OCI-LY1 (cell line): ENCODE measurements at regions not wholly inside any gene's neighbourhood (a gene's known extent, or its start where the extent isn't known, plus 50 kb on each side); places are given as distances from the start of the nearest gene placed in this dataset.
"Not testable (repeated sequence)": the region's sequence is repeated elsewhere in the genome, so short reads cannot be mapped to it uniquely, and the experiment has no call there.

Experiments
- H2AFZ ChIP-seq: fragments of 200-600 bp; sonication (generic), shearing (Covaris generic); 2 replicates; pipeline ENCODE4 v1.6.0; 2014; ENCODE audit warnings: antibody characterized with exemption, mild to moderate bottlenecking, low read length
- H3F3A ChIP-seq: fragments of 200-600 bp; sonication (generic), shearing (Covaris generic); 2 replicates; pipeline ENCODE4 v1.6.0; 2014; ENCODE audit warnings: mild to moderate bottlenecking, antibody characterized with exemption, low read length, moderate library complexity; ENCODE audit not compliant: insufficient read depth
- H3K27ac ChIP-seq: fragments of 200-600 bp; sonication (generic); 2 replicates; pipeline ENCODE4 v1.5.1; 2014; ENCODE audit warnings: low read length, mixed run types, mild to moderate bottlenecking, low read depth; ENCODE audit not compliant: poor library complexity, severe bottlenecking
- H3K27me3 ChIP-seq: fragments of 200-600 bp; sonication (generic); 2 replicates; pipeline ENCODE4 v1.6.0; 2014; ENCODE audit warnings: antibody characterized with exemption, mild to moderate bottlenecking, low read length, moderate library complexity; ENCODE audit not compliant: insufficient read depth
- H3K36me3 ChIP-seq: fragments of 200-600 bp; sonication (generic); 2 replicates; pipeline ENCODE4 v1.6.1; 2014; ENCODE audit warnings: mild to moderate bottlenecking, antibody characterized with exemption, low read length, moderate library complexity, mixed read lengths; ENCODE audit not compliant: insufficient read depth
- H3K4me1 ChIP-seq: fragments of 200-600 bp; sonication (generic); 2 replicates; pipeline ENCODE4 v1.5.1; 2014; ENCODE audit warnings: mild to moderate bottlenecking, low read length, moderate library complexity; ENCODE audit not compliant: insufficient read depth, severe bottlenecking
- H3K4me2 ChIP-seq: fragments of 200-600 bp; sonication (generic), shearing (Covaris generic); 2 replicates; pipeline ENCODE4 v1.6.1; 2014; ENCODE audit warnings: low read length
- H3K4me3 ChIP-seq: fragments of 200-600 bp; sonication (generic); 2 replicates; pipeline ENCODE4 v1.5.1; 2014; ENCODE audit warnings: low read length, low read depth, mild to moderate bottlenecking, mixed read lengths; ENCODE audit not compliant: poor library complexity, severe bottlenecking
- H3K79me2 ChIP-seq: fragments of 200-600 bp; shearing (Covaris generic); 2 replicates; pipeline ENCODE4 v1.6.1; 2016; ENCODE audit warnings: mixed run types, low read length, mixed read lengths; ENCODE audit not compliant: insufficient read depth
- H3K9ac ChIP-seq: fragments of 200-600 bp; sonication (generic), shearing (Covaris generic); 2 replicates; pipeline ENCODE4 v1.6.1; 2014; ENCODE audit warnings: mild to moderate bottlenecking, low read length, mixed read lengths
- H3K9me2 ChIP-seq: fragments of 200-600 bp; sonication (generic), shearing (Covaris generic); 2 replicates; pipeline ENCODE4 v1.6.1; 2014; ENCODE audit warnings: low read depth, mild to moderate bottlenecking, low read length, mixed read lengths
- H3K9me3 ChIP-seq: fragments of 200-600 bp; shearing (Covaris generic); 2 replicates; pipeline ENCODE4 v1.6.1; 2014; ENCODE audit warnings: low read length, mixed read lengths
- H4K20me1 ChIP-seq: fragments of 200-600 bp; sonication (generic), shearing (Covaris generic); 2 replicates; pipeline ENCODE4 v1.6.0; 2016; ENCODE audit warnings: mild to moderate bottlenecking, low read length; ENCODE audit not compliant: insufficient read depth
- EZH2 ChIP-seq: fragments of 200-600 bp; sonication (generic), shearing (Covaris generic); IDR thresholded peaks from 2 replicates; pipeline ENCODE4 v1.8.0; 2017; ENCODE audit warnings: borderline replicate concordance, mixed run types, mild to moderate bottlenecking, antibody characterized with exemption, low read length, moderate library complexity, mixed read lengths
- TF ChIP-seq, protein P1 (sequence below): fragments of 200-600 bp; sonication (generic), shearing (Covaris generic); IDR thresholded peaks from 2 replicates; pipeline ENCODE4 v1.5.1; 2017; ENCODE audit warnings: mild to moderate bottlenecking, antibody characterized with exemption, low read length, moderate library complexity, mixed read lengths

DNA sequence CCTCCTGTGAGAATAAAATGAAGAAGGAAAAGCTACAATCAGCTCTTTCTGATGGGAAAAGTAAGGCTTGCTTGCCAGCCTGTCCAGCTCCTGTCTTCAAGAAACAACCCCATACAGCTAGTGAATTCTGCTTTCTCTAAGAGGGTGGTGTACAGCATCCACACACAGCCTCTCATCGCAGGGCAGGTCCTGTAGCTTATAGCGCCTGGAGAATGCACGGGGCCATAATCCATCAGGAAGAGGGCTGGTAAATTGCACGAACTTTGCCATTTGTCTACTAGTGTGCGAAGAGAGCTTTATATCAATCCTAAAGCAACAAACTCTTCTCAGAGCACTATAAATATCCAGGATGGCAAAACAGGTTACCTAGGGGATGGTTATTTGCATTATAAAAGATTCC is 83.3 kb upstream of the SAMSN1 start:
- no peaks in the 10 kb centered on the region for H3K9me2 ChIP-seq
- H3K27me3 ChIP-seq, result no peaks in the 10 kb centered on the region
- no peak overlapping the region for H3K9ac ChIP-seq
- no peaks in the 10 kb centered on the region for H3K9me3 ChIP-seq
- H3K36me3 ChIP-seq, result no peaks in the 10 kb centered on the region
- no peak overlapping the region for H2AFZ ChIP-seq
- no peak overlapping the region for H3K4me3 ChIP-seq
- H3K79me2 ChIP-seq, result no peaks in the 10 kb centered on the region
- no peaks in the 10 kb centered on the region for H4K20me1 ChIP-seq
- no peaks in the 10 kb centered on the region for H3F3A ChIP-seq
- no peak overlapping the region for H3K4me2 ChIP-seq
- no peak for TF ChIP-seq EZH2
- TF ChIP-seq, protein P1, sequence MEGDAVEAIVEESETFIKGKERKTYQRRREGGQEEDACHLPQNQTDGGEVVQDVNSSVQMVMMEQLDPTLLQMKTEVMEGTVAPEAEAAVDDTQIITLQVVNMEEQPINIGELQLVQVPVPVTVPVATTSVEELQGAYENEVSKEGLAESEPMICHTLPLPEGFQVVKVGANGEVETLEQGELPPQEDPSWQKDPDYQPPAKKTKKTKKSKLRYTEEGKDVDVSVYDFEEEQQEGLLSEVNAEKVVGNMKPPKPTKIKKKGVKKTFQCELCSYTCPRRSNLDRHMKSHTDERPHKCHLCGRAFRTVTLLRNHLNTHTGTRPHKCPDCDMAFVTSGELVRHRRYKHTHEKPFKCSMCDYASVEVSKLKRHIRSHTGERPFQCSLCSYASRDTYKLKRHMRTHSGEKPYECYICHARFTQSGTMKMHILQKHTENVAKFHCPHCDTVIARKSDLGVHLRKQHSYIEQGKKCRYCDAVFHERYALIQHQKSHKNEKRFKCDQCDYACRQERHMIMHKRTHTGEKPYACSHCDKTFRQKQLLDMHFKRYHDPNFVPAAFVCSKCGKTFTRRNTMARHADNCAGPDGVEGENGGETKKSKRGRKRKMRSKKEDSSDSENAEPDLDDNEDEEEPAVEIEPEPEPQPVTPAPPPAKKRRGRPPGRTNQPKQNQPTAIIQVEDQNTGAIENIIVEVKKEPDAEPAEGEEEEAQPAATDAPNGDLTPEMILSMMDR, result no peak
- H3K4me1 ChIP-seq, result no peaks in the 10 kb centered on the region
- H3K27ac ChIP-seq, result no peak overlapping the region

DNA sequence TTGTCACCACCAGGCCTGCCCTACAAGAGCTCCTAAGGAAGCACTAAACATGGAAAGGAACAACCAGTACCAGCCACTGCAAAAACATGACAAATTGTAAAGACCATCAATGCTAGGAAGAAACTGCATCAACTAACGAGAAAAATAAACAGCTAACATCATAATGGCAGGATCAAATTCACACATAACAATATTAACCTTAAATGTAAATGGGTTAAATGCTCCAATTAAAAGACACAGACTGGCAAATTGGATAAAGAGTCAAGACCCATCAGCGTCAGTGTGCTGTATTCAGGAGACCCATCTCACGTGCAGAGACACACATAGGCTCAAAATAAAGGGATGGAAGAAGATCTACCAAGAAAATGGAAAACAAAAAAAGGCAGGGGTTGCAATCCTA is 77.0 kb upstream of the SAMSN1 start:
- not testable (repeated sequence) for H3K4me2 ChIP-seq, H3K4me3 ChIP-seq, H4K20me1 ChIP-seq, H3K9me3 ChIP-seq, H3K79me2 ChIP-seq, H3K27ac ChIP-seq, H3K36me3 ChIP-seq, H3F3A ChIP-seq, H2AFZ ChIP-seq, H3K4me1 ChIP-seq, H3K9me2 ChIP-seq, H3K27me3 ChIP-seq, H3K9ac ChIP-seq

DNA sequence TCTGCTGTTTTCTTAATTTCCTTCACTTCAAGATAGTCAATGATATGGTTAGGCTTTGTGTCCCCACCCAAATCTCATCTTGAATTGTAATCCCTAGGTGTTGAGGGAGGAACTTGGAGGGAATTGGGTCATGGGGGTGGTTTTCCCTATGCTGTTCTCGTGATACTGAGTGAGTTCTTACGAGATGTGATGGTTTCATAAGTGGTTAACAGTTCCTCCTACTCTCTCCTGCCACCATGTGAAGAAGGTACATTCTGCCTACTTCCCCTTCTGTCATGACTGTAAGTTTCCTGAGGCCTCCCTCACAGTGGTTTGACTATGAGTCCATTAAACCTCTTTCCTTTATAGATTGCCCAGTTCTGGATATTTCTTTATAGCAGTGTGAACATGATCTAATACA is 74.0 kb upstream of the SAMSN1 start:
- peaks cover 26% of the 10 kb centered on the region for H3K4me1 ChIP-seq
- no peak overlapping the region for H2AFZ ChIP-seq
- no peaks in the 10 kb centered on the region for H4K20me1 ChIP-seq
- H3F3A ChIP-seq, result no peaks in the 10 kb centered on the region
- no peak overlapping the region for H3K9ac ChIP-seq
- no peak overlapping the region for H3K27ac ChIP-seq
- no peaks in the 10 kb centered on the region for H3K9me2 ChIP-seq
- no peaks in the 10 kb centered on the region for H3K36me3 ChIP-seq
- no peaks in the 10 kb centered on the region for H3K9me3 ChIP-seq
- H3K4me3 ChIP-seq, result no peak overlapping the region
- no peaks in the 10 kb centered on the region for H3K27me3 ChIP-seq
- H3K4me2 ChIP-seq, result no peak overlapping the region
- H3K79me2 ChIP-seq, result no peaks in the 10 kb centered on the region
- no peak for TF ChIP-seq EZH2
- TF ChIP-seq, protein P1, result no peak

DNA sequence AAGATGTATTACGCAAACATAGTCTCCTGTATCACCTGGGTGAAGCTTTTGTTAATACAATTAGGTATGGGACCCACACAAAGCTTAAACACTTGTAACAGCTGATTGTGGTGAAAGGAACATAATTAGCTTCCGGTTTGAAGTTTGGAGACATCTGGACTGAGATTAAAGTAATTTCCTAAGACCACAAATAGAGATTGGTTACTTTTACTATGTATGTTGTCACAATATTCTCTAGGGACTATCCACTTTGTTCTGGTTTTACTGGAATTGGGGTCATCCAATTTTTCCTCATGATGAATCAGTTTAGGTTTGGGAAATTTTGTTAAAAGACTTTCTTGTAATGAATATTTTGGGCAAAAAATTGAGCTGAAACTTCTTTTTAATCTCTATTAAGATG is 71.8 kb upstream of the SAMSN1 start:
- Histone ChIP-seq H3K9me2 (no peaks in the 10 kb centered on the region), H3K4me1 (peaks cover 26% of the 10 kb centered on the region), H3K27ac (no peak overlapping the region), H3K9me3 (no peaks in the 10 kb centered on the region), H3K9ac (no peak overlapping the region), H2AFZ (no peak overlapping the region), H3K4me3 (no peak overlapping the region), H3F3A (no peaks in the 10 kb centered on the region), H3K27me3 (no peaks in the 10 kb centered on the region), H3K36me3 (no peaks in the 10 kb centered on the region), H4K20me1 (no peaks in the 10 kb centered on the region), H3K4me2 (no peak overlapping the region), H3K79me2 (no peaks in the 10 kb centered on the region)
- no peak for TF ChIP-seq EZH2
- TF ChIP-seq, protein P1, result no peak
